H1 (cell line): ENCODE measurements at regions not wholly inside any gene's neighbourhood (a gene's known extent, or its start where the extent isn't known, plus 50 kb on each side); places are given as distances from the start of the nearest gene placed in this dataset.

Experiments used
- CREB1 ChIP-seq: IDR thresholded peaks from 2 replicates; pipeline ENCODE4 v1.6.1; 2012; ENCODE audit warnings: inconsistent platforms
- HDAC2 ChIP-seq, 2 experiments: fragments of 300-600 bp in 1 of 2; sonication (generic) in 1 of 2; IDR thresholded peaks; 2 replicates each; pipeline ENCODE4 v1.6.1; 2011 to 2012; ENCODE audit warnings: low read depth in 2 of 2, low read length in 2 of 2, mild to moderate bottlenecking in 2 of 2, moderate library complexity in 2 of 2, borderline replicate concordance in 1 of 2, inconsistent platforms in 1 of 2

- no peak for TF ChIP-seq HDAC2 (IDR thresholded peaks at IDR 0.05; ENCODE audit: borderline replicate concordance in 1 of 2, low read depth in 2 of 2, low read length in 2 of 2)
- TF ChIP-seq CREB1 = no peak
- TF ChIP-seq, all 59 proteins: peak for 0
Observed at GRCh38 chr6:77299931-77300330, 163.4 kb downstream of the HTR1B start (continued).
